Brain pericyte (primary cell): ENCODE measurements at regions not wholly inside any gene's neighbourhood (a gene's known extent, or its start where the extent isn't known, plus 50 kb on each side); places are given as distances from the start of the nearest gene placed in this dataset.
"Not testable (repeated sequence)": the region's sequence is repeated elsewhere in the genome, so short reads cannot be mapped to it uniquely, and the experiment has no call there.

Experiments
- DNase-seq: peaks from one replicate; pipeline ENCODE4 v3.0.0-alpha.2; 2012; ENCODE audit warnings: low read depth, low spot score

DNA sequence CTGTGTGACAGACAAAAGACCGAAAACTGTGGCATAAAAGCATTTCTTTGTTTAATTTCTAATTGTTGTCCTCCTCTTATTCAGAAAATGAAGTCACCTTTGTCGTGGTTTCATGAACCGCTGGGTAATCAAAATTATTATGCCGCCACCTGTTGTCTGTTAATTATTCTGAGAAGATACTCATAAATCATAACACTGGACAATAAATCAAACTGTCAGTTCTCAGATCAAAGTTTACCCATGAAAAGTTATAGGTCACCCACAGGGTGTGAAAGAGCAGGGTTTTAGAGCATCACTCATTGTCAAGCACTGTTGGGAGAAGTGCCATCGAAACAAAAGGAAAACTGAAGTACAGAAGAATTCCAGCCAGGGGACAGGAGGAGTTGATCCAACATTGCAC is 474.3 kb downstream of the NR2F2 start:
- no peak for DNase-seq

DNA sequence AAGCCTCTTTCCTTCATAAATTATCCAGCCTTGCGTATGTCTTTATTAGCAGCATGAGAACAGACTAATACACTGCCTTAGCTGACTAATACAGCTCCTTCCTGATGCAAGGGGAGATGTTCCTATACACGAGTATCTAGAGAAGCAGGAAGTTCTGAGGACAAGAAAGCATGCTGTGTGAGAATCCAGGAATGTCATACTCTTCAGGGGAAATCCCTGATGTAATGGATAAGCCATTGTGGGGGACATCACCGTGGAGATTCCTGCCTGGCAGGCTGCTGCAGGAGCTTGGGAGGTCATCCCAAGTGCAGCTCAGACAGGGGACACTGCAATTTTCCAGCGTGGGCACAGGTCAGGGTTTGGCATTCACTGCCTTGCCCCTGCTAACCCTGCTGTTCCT is 476.9 kb downstream of the NR2F2 start:
- DNase-seq: no peak

DNA sequence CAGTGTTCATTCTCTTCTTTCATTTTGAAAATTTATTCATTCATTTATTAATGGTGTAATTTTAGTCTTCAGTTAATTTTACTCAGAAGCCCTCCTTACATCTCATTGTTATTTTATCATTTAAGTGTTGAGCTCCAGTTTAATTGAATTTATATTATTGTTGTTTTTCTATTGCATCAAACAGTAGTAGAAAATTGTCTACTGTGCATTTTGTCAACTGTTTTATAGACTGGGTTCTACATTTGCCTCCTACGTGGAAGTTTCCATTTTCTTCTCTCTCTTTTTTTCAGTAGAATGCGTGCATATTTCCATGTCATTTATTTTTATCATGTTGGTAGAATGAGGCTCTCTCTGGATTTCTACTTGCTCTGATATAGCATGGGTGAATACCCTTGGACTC is 487.4 kb downstream of the NR2F2 start:
- no peak for DNase-seq

DNA sequence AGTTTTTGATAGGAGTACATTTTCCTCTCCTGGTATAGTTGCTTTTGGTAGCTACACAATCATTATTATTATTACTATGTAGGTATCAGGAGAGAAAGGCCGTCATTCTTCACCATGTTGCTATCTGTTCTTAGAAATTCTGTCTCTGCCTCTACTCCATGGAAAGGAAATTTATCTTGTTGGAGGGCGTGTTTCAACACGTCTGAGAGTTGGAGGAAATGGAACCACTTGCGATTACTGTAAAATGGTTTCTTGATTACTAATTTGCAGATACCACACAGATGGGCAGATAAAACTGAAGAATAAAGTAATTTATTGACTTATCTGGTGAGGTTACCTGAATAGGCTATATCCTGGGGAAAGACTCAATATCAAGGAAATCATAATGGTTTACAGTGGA is 488.4 kb downstream of the NR2F2 start:
- no peak for DNase-seq

DNA sequence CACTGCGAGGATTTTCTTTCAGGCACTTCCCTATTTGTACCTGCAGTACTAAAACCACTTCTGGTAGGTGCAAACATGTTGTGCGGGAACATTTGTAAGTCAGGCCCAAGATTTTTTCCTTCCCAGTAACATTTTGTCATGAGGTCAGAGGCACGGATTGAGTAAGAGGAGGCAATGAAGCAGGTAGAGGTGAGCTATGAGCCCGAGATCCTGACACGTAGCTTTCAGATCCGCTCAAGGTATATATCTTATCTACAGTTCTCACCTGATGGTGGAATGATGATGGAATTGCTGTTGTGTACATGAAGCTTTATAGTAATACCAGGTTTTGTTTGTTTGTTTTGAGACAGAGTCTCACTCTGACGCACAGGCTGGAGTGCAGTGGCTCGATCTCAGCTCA is 497.5 kb downstream of the NR2F2 start:
- no peak for DNase-seq

DNA sequence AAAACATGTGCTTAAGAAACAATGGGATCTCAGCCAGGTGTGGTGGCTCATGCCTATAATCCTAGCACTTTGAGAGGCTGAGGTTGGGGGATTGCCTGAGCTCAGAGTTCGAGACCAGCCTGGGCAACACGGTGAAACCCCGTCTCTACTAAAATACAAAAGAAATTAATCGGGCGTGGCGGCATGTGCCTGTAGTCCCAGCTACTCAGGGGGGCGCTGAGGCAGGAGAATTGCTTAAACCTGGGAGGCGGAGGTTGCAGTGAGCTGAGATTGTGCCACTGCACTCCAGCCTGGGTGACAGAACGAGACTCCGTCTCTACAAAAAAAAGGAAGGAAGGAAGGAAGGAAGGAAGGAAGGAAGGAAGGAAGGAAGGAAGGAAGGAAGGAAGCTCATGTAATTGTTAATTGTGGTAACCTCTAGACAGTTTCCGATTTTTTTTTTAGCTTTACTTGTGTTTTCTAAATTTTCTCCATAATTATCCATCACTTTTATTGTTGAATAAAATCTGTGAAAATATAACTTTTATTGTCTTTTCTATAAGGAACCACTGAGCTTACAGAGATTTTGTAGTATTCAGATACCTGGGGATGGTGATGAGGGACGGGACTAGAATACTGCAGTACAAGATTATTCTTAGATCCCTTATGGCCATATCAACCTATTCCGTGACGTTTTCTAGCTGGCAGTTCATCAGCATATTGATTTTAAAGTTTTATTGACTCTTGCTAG is 506.9 kb downstream of the NR2F2 start:
- DNase-seq: no peak

DNA sequence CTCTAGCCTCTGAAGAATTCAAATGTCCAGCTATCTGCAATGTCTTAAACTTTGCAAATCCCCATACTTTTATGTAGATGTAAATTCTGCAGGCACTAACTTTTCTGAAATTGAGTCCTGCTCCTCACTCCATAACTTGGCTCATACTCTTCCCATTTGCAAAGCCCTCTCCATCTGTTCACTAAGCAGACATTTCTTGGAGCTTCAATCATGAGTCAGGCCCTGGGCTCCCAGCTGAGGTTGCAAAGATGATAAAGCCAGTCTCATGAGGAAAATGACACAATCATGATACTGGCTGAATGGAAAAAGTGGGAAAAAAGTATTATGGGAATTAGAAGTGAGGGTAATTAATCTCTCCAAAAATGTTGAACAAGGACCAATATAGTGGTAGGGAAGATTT is 507.6 kb downstream of the NR2F2 start:
- no peak for DNase-seq

DNA sequence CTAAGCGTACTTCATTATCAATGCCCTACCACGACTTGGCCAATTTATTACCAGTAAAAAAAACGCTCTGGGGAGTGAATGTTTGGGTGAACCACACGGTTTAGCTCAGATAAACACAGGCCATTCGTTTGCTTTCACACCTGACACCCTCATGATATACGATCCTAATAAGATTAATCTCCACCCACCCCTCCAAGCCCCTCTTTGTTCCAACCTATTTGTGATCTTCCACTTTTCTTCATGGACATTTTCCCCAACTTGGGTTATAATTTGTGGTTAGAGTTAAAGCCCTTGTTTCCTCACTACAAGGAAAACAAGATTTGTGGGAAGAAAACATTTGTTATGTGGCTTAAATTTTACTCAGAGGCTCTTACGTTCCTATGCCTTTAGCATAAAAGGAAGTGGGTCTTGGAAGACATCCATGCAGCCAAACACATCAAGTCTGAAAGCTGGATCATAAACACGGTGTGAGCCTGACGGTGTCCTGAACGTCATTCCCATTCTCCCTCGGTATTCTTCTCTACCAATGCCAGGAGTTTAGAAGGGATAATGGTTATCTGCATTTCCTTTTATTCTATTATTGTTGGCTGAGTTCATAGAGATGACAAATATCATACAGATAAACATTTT is 518.9 kb downstream of the NR2F2 start:
- no peak for DNase-seq

DNA sequence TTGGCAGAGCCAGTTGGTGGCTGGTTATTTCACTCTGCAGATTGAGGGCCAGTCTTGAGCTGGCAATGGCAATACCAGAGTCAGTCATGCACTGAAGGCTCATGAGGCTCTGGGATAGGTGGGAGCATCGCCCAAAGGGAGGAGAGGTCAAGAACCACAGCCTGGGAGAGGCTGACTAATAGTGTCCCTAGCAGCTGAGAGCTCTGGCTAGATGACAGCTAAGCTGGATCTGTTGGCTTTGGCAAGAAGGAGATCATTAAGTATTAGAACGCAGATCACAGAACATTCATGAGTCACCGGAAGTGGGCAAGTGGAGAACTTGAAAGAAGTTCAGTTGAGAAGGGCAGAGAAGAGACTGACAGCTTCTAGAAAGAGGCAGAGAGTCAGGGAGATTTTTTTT is 521.1 kb downstream of the NR2F2 start:
- DNase-seq: peak; percentile 26

DNA sequence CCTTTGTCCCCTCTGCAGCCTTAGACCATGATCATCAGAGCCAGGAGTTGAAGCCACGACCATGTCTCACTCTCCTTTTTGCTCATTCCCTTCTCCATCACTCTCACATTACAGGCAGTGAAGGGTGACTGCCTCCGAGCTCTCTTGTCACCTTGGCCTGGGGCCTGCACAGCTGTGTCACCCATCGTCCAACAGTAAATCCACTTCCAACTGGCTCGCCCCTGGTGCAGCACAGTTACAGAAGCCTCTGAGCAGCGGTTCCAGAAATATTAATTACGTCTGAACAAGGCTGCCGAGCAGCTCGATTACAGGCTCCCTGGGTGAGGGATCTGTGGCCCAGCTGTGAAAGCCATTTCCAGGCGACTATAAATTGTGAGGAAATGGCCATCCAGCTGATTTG is 528.2 kb downstream of the NR2F2 start:
- no peak for DNase-seq

DNA sequence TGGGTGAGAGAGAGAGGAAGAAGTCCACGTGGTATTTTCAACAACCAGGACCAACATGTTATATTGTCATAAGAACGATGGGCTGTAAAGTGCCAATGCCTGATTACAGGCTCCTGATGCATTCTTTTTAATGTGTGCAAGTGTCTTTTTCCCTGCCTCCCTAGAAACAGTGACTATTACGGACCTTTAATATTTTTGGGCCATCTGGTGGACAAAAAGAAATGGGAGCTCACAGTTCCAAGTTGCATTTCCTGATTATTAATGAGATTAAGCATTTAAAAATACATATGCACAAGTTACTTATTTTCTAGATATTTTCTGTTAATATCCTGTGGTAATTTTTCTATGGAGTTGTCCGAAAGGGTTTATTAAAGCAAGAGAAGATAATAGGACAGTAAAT is 530.2 kb downstream of the NR2F2 start:
- no peak for DNase-seq

DNA sequence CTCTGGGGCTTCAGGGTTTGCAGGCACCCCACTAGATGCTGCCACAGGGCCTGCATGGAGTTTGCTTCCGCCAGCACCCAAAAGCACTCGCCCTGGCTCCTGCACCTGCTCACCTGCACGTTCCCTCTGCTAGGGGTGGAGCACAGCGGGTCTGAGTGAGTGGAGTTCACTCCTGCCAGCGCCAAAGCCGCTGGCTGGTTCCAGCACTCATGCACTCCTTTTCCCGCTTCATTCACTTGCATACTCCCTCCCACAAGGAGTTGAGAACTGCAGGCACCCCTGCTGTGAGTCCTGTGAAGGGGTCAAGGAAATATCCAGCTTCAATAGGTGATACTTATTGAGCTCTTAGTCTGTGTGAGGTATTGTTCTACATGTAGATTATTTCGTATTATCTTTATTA is 537.5 kb downstream of the NR2F2 start:
- no peak for DNase-seq

DNA sequence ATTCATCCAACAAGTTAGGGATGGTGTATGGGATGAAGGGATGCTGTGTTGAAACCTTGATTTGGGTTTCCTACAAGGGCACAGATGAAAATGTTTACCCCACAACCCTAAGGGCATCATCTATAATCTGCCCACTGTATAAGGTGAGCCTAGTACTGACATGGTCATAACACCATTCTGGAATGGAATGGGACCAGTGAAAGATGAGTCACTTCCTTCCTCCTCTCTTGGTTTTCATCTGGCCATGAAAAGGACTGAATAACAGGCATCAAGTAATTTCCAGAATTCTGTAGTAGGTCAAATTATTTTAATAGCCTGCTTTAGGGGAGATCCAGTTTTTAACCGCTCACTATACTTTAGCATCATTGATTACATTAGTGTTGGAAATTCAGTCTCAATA is 538.6 kb downstream of the NR2F2 start:
- DNase-seq: no peak

DNA sequence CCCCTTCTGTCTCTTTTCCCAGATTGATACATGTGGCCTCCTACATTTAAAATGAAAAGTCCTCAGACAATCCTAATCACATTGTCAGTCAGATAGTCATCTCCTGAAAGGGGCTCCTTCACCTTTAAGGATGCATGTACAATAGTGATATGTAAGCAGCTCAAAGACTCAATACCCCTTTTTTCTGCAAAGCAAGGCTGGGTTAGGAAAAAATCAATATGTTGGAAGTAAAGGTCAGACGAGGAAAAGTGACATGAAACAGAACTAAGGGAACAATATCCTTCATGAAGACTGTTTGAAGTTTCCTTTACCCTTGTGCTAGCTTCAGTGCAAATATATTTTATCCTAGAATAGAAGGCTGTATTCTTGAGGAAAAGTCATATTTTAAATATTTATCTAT is 539.3 kb downstream of the NR2F2 start:
- no peak for DNase-seq

DNA sequence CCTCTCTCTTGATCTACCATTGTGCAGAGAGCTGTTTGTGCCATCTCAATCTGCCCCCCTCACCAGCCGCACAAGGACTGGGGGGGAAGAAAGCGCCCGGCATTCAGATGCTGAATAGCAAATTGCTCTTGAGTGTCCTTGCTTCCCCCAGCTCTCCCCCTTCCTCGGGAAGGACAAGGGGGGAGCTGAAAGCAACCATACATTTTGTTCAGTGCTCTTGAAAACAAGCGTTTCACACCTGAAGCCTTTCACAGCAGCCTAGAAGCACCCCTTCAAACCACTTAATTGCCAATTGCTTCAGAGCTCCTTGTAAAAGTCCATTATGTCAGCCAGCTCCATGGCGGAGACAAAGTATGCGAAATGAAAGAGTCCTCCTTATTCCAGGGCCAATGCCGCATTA is 540.1 kb downstream of the NR2F2 start:
- DNase-seq: no peak

DNA sequence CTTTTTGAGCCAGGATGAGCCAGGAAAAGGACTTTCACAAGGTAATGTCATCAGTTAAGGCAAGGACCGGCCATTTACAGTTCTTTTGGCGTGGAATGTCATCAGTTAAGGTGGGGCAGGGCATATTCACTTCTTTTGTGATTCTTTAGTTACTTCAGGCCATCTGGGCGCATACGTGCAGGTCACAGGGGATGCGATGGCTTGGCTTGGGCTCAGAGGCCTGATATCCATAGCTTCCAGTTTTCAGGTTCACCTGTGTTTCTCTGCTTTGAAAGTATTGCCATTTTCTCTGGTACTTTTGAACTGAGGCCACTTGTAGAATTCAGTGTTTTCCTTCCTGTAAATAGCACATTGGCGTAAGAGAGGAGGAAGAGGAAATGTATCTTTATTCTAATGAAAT is 546.9 kb downstream of the NR2F2 start:
- not testable (repeated sequence) for DNase-seq

DNA sequence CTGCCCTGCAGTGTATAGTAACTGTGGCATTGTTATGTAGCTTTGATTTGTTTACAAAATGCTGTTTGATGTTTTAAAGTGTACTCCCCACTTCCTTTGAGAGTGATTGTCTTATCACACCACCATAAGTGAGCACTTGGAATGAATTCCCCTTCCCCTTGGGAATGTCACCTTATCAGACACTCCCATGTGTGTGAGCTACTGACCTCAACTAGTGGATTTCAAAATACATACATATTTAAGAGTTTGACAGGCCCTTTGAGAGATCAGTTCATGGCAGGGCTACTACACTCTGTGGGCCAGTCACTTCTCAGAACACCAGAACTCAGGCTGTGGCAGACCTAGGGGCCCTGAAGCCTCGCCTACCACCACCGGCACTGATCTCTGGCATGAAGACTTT is 547.6 kb downstream of the NR2F2 start:
- DNase-seq: no peak

DNA sequence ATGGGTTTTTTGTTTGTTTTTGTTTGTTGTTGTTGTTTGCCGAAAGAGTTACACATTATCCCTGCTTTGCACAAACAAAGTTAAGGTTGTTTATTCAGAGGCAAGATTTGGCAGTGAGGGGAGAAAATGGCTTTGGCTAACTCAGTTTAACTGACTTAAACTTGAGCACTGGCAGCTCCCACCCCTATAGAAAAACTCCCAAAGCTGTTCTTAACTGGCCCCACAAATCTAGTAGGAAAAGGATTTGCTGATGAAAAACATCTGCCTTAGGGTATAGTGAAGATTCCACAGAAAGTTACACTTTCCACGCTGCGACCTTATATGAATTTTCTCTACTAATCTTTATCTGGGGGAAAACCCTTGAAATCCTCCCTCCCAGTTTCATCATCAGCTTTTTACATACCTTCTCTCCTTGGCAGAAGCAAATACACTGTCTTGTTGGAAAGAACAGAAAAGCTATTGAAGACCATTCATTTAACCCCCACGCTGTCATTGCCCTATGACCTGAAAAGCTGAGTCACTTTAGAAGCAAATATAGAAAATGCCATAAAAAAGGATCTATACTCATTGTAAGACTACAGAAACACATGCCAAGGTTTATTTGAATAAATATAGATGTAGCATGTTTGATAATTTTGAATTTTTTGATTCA is 551.7 kb downstream of the NR2F2 start:
- DNase-seq: no peak

DNA sequence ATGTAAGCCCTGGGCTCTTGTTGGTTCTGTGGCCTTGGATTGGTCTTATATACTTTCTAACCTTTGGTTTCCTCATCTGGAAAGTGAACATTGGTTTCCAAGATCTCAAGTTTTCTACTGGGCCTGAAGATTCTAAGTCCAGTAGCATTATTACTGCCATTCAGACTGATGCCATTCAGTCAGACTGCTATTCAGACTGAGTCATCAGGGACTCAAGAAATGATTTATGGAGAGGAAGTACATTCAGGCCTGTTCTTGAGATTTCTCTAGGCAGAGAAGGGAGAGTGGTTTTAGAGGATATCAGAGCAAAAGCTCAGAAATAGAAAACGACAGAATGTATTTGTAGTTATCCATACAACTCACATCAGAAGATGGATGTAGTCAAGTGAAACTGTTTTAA is 557.2 kb downstream of the NR2F2 start:
- no peak for DNase-seq

DNA sequence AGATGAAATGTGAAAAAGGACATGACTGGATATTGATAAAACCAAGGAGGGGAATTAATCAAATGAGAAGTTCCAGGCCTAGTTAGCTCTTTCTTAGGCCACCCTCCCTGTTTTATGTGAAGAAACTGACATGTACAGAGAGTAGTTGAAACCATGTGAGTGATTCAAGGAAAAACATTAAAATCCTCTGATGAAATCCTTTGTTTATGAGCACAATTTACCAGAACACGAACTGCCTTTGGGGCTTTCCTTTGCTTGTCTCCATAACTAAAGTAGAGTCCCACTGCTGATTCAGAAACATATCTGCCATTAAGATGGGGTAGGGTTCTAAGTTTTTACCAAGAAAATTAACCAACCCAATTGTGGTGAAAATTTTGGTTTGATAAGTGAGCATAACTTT is 558.3 kb downstream of the NR2F2 start:
- DNase-seq: no peak

DNA sequence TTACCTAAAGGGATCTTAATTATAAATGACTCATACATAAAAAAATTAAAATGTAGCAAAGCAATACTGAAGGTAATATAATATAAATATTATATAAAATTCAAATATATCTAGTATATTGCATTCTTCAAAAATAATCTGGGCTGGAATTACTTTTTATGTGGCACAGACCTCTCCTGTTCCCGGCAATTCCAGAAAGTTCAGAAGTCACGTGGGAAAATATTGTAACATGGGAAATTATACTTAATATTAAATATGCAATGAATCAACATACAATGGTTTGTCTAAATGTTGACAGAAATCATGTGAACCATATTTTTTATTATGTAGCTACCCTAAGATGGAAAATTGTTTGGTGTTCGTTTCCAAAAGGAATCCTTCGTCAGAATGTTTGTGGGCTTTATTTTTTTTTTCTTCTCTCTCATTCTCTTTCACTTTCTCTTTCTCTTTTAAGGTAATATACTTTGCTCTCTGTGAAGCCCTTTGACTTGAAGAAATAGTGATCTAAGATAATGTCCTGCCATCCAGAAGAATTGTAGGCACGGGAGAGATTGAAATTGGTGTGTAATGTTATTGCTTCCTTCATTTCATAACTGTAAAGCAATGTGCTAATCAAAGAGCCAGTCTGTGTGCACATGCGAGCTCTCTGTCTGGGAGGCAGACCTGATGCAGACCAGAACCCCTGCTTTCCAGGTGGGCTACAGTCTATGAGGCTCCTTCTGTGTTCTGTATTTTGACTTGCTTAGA is 559.4 kb downstream of the NR2F2 start:
- peak; percentile 2 for DNase-seq

DNA sequence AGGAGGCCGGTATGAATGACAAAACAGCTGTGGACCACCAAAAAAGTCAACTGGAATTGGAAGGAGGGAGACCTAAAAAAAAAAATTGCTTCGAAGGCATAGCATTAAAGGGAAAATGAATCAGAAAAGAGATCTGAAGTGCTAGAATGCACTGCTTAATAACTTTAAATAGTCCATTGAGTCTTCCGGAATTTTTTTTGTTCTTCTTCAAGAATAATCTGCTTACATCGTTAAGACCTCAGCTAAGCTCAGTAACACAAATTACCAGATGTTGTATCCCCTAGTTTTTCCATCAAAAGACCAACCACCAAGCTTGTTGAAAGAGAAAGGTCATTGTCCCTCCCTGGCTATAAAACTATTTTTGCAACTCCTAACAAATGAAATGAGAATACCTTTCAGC is 560.5 kb downstream of the NR2F2 start:
- DNase-seq: no peak
